H1 (cell line): ENCODE measurements at regions not wholly inside any gene's neighbourhood (a gene's known extent, or its start where the extent isn't known, plus 50 kb on each side); places are given as distances from the start of the nearest gene placed in this dataset.
"Not testable (repeated sequence)": the region's sequence is repeated elsewhere in the genome, so short reads cannot be mapped to it uniquely, and the experiment has no call there.

Experiments used
- CTCF ChIA-PET: fragments of 300-600 bp; sonication (Branson Sonifier 250); formaldehyde crosslinking; loops from one replicate; lab custom pipeline; 2021; ENCODE audit not compliant: partially characterized antibody; lab: Charles Lee
- POLR2A ChIA-PET: fragments of 300-600 bp; sonication (Branson Sonifier 250); formaldehyde crosslinking; loops from one replicate; lab custom pipeline; 2021; ENCODE audit warnings: inconsistent platforms; ENCODE audit not compliant: partially characterized antibody; lab: Charles Lee
- DNase-seq, 2 experiments: peaks; one replicate each; pipeline versions ENCODE4 v3.0.0 to v3.0.0-alpha.2; 2010 to 2022; ENCODE audit warnings: low spot score in 2 of 2, low read depth in 1 of 2, mixed read lengths in 1 of 2
- FAIRE-seq: peaks from 2 replicates; lab custom pipeline; 2011; peaks lifted over from hg19 to GRCh38; lab: Jason Lieb, UNC
- H2AFZ ChIP-seq: 2 replicates; pipeline ENCODE4 v1.8.1; 2012; ENCODE audit warnings: low read length, inconsistent platforms
- H2AK5ac ChIP-seq: 2 replicates; pipeline ENCODE4 v1.6.1; 2013; ENCODE audit warnings: low read depth, low read length
- H2BK120ac ChIP-seq: replicated peaks from 2 replicates; pipeline ENCODE3; 2013; ENCODE audit warnings: low read depth, low read length, inconsistent platforms
- H2BK12ac ChIP-seq: 2 replicates; pipeline ENCODE4 v1.6.1; 2013; ENCODE audit warnings: low read depth, low read length
- H2BK15ac ChIP-seq: 2 replicates; pipeline ENCODE4 v1.6.1; 2013; ENCODE audit warnings: low read length
- H2BK20ac ChIP-seq: 2 replicates; pipeline ENCODE4 v1.6.1; 2013; ENCODE audit warnings: low read length
- H2BK5ac ChIP-seq: 2 replicates; pipeline ENCODE4 v1.6.1; 2013; ENCODE audit warnings: low read depth, low read length
- H3K14ac ChIP-seq: 2 replicates; pipeline ENCODE4 v1.6.1; 2013; ENCODE audit warnings: inconsistent platforms; ENCODE audit not compliant: insufficient read length
- H3K18ac ChIP-seq: 2 replicates; pipeline ENCODE4 v1.6.1; 2013; ENCODE audit warnings: low read length; ENCODE audit errors: extremely low read depth
- H3K23ac ChIP-seq: 2 replicates; pipeline ENCODE4 v1.6.1; 2013; ENCODE audit warnings: inconsistent platforms; ENCODE audit not compliant: insufficient read length
- H3K23me2 ChIP-seq: 2 replicates; pipeline ENCODE4 v1.6.1; 2013; ENCODE audit warnings: low read depth, low read length
- H3K27ac ChIP-seq: 2 replicates; pipeline ENCODE4 v1.6.1; 2011; ENCODE audit warnings: low read depth, low read length, inconsistent platforms
- H3K27me3 ChIP-seq, 4 experiments: replicated peaks in 1 of 4; 1 replicate in 1 of 4; 2 replicates in 3 of 4; pipeline versions ENCODE4 v1.6.1 to v1.8.1; 2011 to 2013; ENCODE audit warnings: low read length in 3 of 4, mild to moderate bottlenecking in 3 of 4, inconsistent platforms in 2 of 4, mixed read lengths in 2 of 4, moderate library complexity in 1 of 4; ENCODE audit not compliant: control insufficient read depth in 3 of 4, insufficient read depth in 3 of 4; ENCODE audit errors: extremely low read depth in 1 of 4
- H3K36me3 ChIP-seq, 4 experiments: 2 replicates each; pipeline versions ENCODE4 v1.6.1 to v1.8.1; 2011 to 2013; ENCODE audit warnings: mild to moderate bottlenecking in 4 of 4, low read length in 3 of 4, moderate library complexity in 2 of 4, control low read depth in 1 of 4, inconsistent platforms in 1 of 4; ENCODE audit not compliant: insufficient read depth in 4 of 4, control insufficient read depth in 2 of 4
- H3K4ac ChIP-seq: replicated peaks from 2 replicates; pipeline ENCODE3; 2013; ENCODE audit warnings: low read length, low read depth, mixed read lengths, inconsistent platforms; ENCODE audit not compliant: insufficient read length
- H3K4me1 ChIP-seq, 4 experiments: replicated peaks in 1 of 4; 1 replicate in 1 of 4; 2 replicates in 3 of 4; pipeline versions ENCODE4 v1.6.1 to v1.8.1; 2011 to 2013; ENCODE audit warnings: low read length in 3 of 4, inconsistent platforms in 2 of 4, mixed read lengths in 1 of 4; ENCODE audit not compliant: insufficient read depth in 4 of 4, control insufficient read depth in 3 of 4
- H3K4me2 ChIP-seq, 2 experiments: 2 replicates each; pipeline versions ENCODE4 v1.6.1 to v1.8.1; 2011 to 2013; ENCODE audit warnings: low read depth in 2 of 2, low read length in 2 of 2, control low read depth in 1 of 2, inconsistent platforms in 1 of 2, mild to moderate bottlenecking in 1 of 2; ENCODE audit not compliant: insufficient read depth in 1 of 2
- H3K4me3 ChIP-seq, 4 experiments: fragments of 200-600, 300-600 bp in 1 of 4; sonication (generic), shearing (Covaris generic), sonication (Bioruptor Twin) in 1 of 4; 2 replicates each; pipeline versions ENCODE4 v1.5.1 to v1.8.1; 2011 to 2016; ENCODE audit warnings: low read length in 4 of 4, low read depth in 3 of 4, control low read depth in 2 of 4, inconsistent platforms in 2 of 4, mild to moderate bottlenecking in 2 of 4, mixed read lengths in 1 of 4, moderate library complexity in 1 of 4; ENCODE audit not compliant: insufficient read depth in 2 of 4; ENCODE audit errors: extremely low read depth in 1 of 4
- H3K56ac ChIP-seq: replicated peaks from 2 replicates; pipeline ENCODE3; 2013; ENCODE audit warnings: low read depth, mild to moderate bottlenecking, mixed read lengths, low read length, inconsistent platforms; ENCODE audit not compliant: insufficient read length
- H3K79me1 ChIP-seq: 2 replicates; pipeline ENCODE4 v1.6.1; 2013; ENCODE audit warnings: low read depth, low read length, control low read depth
- H3K79me2 ChIP-seq, 2 experiments: 2 replicates each; pipeline versions ENCODE4 v1.6.1 to v1.8.1; 2012 to 2013; ENCODE audit warnings: low read length in 2 of 2, mild to moderate bottlenecking in 2 of 2, inconsistent platforms in 1 of 2; ENCODE audit not compliant: insufficient read depth in 2 of 2, control insufficient read depth in 1 of 2
- H3K9ac ChIP-seq, 4 experiments: replicated peaks in 1 of 4; 1 replicate in 1 of 4; 2 replicates in 3 of 4; pipeline versions ENCODE4 v1.6.1 to v1.8.1; 2011 to 2013; ENCODE audit warnings: low read depth in 3 of 4, low read length in 3 of 4, control low read depth in 2 of 4, mild to moderate bottlenecking in 2 of 4, moderate library complexity in 2 of 4, inconsistent platforms in 1 of 4; ENCODE audit errors: extremely low read depth in 1 of 4
- H3K9me3 ChIP-seq, 2 experiments: 2 replicates each; pipeline versions ENCODE4 v1.6.1 to v1.8.1; 2012 to 2013; ENCODE audit warnings: mild to moderate bottlenecking in 2 of 2, moderate library complexity in 2 of 2, control low read depth in 1 of 2, inconsistent platforms in 1 of 2, low read depth in 1 of 2, low read length in 1 of 2, mixed read lengths in 1 of 2; ENCODE audit not compliant: insufficient read depth in 2 of 2
- H4K20me1 ChIP-seq, 2 experiments: replicated peaks in 1 of 2; 2 replicates each; pipeline versions ENCODE3 to v1.8.1; 2011 to 2013; ENCODE audit warnings: inconsistent platforms in 2 of 2, low read length in 2 of 2, mild to moderate bottlenecking in 1 of 2; ENCODE audit not compliant: insufficient read depth in 2 of 2, control insufficient read depth in 1 of 2
- H4K5ac ChIP-seq: 2 replicates; pipeline ENCODE4 v1.6.1; 2013; ENCODE audit warnings: low read length, low read depth, mixed read lengths, inconsistent platforms; ENCODE audit not compliant: insufficient read length
- H4K8ac ChIP-seq: 2 replicates; pipeline ENCODE4 v1.8.0; 2013; ENCODE audit warnings: mild to moderate bottlenecking, moderate library complexity, low read length, inconsistent platforms; ENCODE audit not compliant: insufficient read depth; ENCODE audit errors: extremely low read depth
- H4K91ac ChIP-seq: replicated peaks from 2 replicates; pipeline ENCODE3; 2013; ENCODE audit warnings: low read length, mixed read lengths, inconsistent platforms; ENCODE audit not compliant: insufficient read length
- BACH1 ChIP-seq: IDR thresholded peaks from 2 replicates; pipeline ENCODE4 v1.6.1; 2012; ENCODE audit warnings: low read length, improper control_type of control experiment
- WGBS, 2 experiments: shearing (Covaris generic) in 1 of 2; methylation state at CpG; one replicate each; pipeline versions ENCODE4 v1.1.6 to v1.1.7; 2013 to 2015; ENCODE audit warnings: low lambda C conversion rate in 2 of 2, mixed read lengths in 2 of 2, inconsistent platforms in 1 of 2, low coverage in 1 of 2, missing lambda C conversion rate in 1 of 2; ENCODE audit not compliant: insufficient replicate concordance in 2 of 2, insufficient coverage in 1 of 2, insufficient read length in 1 of 2; ENCODE audit errors: extremely low coverage in 1 of 2, missing lambda C conversion rate in 1 of 2; 5-methylcytosine and 5-hydroxymethylcytosine counted together
- TF ChIP-seq, protein P1 (sequence below), 3 experiments: IDR thresholded peaks; 1 replicate in 2 of 3; 2 replicates in 1 of 3; pipeline versions ENCODE4 v1.5.1 to v1.6.1; 2011; ENCODE audit warnings: low read length in 3 of 3, mild to moderate bottlenecking in 3 of 3, inconsistent platforms in 2 of 3, low read depth in 1 of 3, moderate library complexity in 1 of 3; ENCODE audit not compliant: insufficient read depth in 1 of 3; ENCODE audit errors: control extremely low read depth in 1 of 3

DNA sequence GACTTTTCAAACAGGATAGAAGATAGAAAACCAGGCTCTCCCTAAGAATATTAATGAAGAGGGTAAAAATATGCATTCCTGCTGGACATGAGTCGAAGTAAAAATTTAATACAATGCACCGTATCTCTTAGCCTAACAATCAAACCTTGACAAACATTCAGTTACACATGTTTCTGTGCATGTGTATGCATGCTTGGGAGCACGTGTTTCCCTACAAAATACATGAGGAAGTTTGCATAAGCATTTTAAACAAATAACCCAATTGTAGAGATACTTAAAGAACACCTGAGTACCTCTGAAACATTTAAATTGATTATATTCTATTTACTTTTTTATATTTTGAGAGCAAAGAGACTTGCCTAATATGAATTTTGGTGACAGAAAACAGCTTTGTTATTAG, 1763.7 kb upstream of the SEL1L start (continued):
- no peak for TF ChIP-seq BACH1
- TF ChIP-seq, protein P1, sequence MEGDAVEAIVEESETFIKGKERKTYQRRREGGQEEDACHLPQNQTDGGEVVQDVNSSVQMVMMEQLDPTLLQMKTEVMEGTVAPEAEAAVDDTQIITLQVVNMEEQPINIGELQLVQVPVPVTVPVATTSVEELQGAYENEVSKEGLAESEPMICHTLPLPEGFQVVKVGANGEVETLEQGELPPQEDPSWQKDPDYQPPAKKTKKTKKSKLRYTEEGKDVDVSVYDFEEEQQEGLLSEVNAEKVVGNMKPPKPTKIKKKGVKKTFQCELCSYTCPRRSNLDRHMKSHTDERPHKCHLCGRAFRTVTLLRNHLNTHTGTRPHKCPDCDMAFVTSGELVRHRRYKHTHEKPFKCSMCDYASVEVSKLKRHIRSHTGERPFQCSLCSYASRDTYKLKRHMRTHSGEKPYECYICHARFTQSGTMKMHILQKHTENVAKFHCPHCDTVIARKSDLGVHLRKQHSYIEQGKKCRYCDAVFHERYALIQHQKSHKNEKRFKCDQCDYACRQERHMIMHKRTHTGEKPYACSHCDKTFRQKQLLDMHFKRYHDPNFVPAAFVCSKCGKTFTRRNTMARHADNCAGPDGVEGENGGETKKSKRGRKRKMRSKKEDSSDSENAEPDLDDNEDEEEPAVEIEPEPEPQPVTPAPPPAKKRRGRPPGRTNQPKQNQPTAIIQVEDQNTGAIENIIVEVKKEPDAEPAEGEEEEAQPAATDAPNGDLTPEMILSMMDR (IDR thresholded peaks at IDR 0.05; ENCODE audit: control extremely low read depth in 1 of 3, insufficient read depth in 1 of 3, low read depth in 1 of 3, low read length in 3 of 3) = no peak

DNA sequence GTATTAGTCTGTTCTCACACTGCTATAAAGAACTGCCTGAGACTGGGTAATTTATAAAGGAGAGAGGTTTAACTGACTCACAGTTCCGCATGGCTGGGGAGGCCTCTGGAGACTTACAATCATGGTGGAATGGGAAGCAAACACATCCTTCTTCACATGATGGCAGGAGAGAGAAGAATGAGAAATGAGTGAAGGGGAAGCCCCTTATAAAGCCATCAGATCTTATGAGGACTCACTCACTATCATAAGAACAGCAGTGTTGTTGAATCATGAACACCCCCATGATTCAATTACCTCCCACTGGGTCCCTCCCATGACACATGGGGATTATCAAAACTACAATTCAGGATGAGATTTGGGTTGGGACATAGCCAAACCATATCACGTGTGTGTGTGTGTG, 1764.4 kb upstream of the SEL1L start:
- H3K23me2 ChIP-seq, H2AFZ ChIP-seq, DNase-seq, FAIRE-seq, H2BK120ac ChIP-seq, POLR2A ChIA-PET, H4K8ac ChIP-seq, H2BK15ac ChIP-seq, H3K27ac ChIP-seq, H2BK5ac ChIP-seq, H3K56ac ChIP-seq, H3K9ac ChIP-seq, H2AK5ac ChIP-seq, H2BK12ac ChIP-seq, H3K18ac ChIP-seq, H3K4ac ChIP-seq, H4K91ac ChIP-seq, H2BK20ac ChIP-seq, H3K27me3 ChIP-seq, H3K14ac ChIP-seq, H3K79me2 ChIP-seq, CTCF ChIA-PET, H3K9me3 ChIP-seq, H3K4me3 ChIP-seq, H3K36me3 ChIP-seq, H4K5ac ChIP-seq, H3K4me1 ChIP-seq, H4K20me1 ChIP-seq, H3K4me2 ChIP-seq, H3K79me1 ChIP-seq, H3K23ac ChIP-seq: not testable (repeated sequence)
- WGBS, 2 experiments = 96% methylated on average over 2 of the region's 2 CpGs; no CpG with 5 or more reads in 1 of the 2 experiments
